ENCODE measurements at regions not wholly inside any gene's neighbourhood (a gene's known extent, or its start where the extent isn't known, plus 50 kb on each side); places are given as distances from the start of the nearest gene placed in this dataset.

GRCh38 chr6:167394339-167394738 is 69.5 kb downstream of the TTLL2 start (continued):
- TF ChIP-seq REST (IDR thresholded peaks at IDR 0.05; ENCODE audit: low read depth, low read length), result no peak
- no peak for TF ChIP-seq RAD21 (IDR thresholded peaks at IDR 0.05; ENCODE audit: low read length)
- TF ChIP-seq NRF1 (IDR thresholded peaks at IDR 0.05; ENCODE audit: low read depth, low read length), result no peak
- TF ChIP-seq RFX5 (IDR thresholded peaks at IDR 0.05; ENCODE audit: low read length), result no peak
- no peak for TF ChIP-seq FOXJ3 (CRISPR knock-in tag; IDR thresholded peaks at IDR 0.05)
- no peak for TF ChIP-seq MXI1 (IDR thresholded peaks at IDR 0.05; ENCODE audit: low read depth, low read length)

DNA sequence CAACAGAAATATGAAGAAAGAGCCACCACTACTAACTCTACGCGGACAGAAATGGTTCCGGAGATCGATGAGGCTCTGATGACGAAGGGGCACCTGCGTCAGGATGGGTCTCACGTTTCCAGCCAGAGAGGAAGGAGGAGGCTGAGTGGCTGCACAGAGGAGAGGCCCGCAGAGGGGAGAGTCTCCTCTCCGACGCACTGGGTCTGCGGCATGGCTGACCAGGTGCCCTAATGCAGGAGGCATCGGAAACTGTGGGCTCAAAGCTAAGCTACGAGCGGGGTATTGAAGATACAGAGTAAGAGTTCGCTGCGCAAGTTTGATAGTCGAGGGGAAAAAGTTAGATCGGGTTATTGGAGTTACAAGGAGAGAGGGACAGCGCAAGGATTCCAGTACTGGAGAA is 69.9 kb downstream of the TTLL2 start:
- H2AFZ ChIP-seq (ENCODE audit: low read depth), result no peak overlapping the region
- no peaks in the 10 kb centered on the region for H3K9me3 ChIP-seq
- no peaks in the 10 kb centered on the region for H3K79me2 ChIP-seq (ENCODE audit: insufficient read depth)
- CTCF ChIA-PET, result no interaction called here
- DNase-seq, result no peak
- H3K27ac ChIP-seq (ENCODE audit: low read depth in 2 of 2, low read length in 1 of 2), result no peak overlapping the region
- no peaks in the 10 kb centered on the region for H3K27me3 ChIP-seq (ENCODE audit: insufficient read depth)
- no peaks in the 10 kb centered on the region for H3F3A ChIP-seq (replicated peaks; ENCODE audit: insufficient read depth)
- H3K9ac ChIP-seq, result no peak overlapping the region
- no peaks in the 10 kb centered on the region for H3K9me2 ChIP-seq
- WGBS (ENCODE audit: low lambda C conversion rate), result 56% methylated on average over 19 of the region's 19 CpGs
- no peak overlapping the region for H3K4me3 ChIP-seq (ENCODE audit: low read depth in 2 of 2, low read length in 1 of 2)
- H4K20me1 ChIP-seq (ENCODE audit: insufficient read depth), result no peaks in the 10 kb centered on the region
- TF ChIP-seq TEAD4 (IDR thresholded peaks at IDR 0.05; ENCODE audit: borderline replicate concordance, insufficient read depth) (no peak), TAF1 (IDR thresholded peaks at IDR 0.05; ENCODE audit: borderline replicate concordance, low read depth, low read length) (no peak), POLR2AphosphoS5 (IDR thresholded peaks at IDR 0.05; ENCODE audit: low read depth, low read length) (no peak), FOXJ3 (CRISPR knock-in tag; IDR thresholded peaks at IDR 0.05) (no peak), REST (IDR thresholded peaks at IDR 0.05; ENCODE audit: low read depth, low read length) (no peak), ELF1 (IDR thresholded peaks at IDR 0.05) (no peak), MXI1 (IDR thresholded peaks at IDR 0.05; ENCODE audit: low read depth, low read length) (no peak), MEF2A (IDR thresholded peaks at IDR 0.05; ENCODE audit: borderline replicate concordance, low read depth) (no peak), CHD2 (IDR thresholded peaks at IDR 0.05; ENCODE audit: low read length, partially characterized antibody) (no peak)
- TF ChIP-seq, protein P1, sequence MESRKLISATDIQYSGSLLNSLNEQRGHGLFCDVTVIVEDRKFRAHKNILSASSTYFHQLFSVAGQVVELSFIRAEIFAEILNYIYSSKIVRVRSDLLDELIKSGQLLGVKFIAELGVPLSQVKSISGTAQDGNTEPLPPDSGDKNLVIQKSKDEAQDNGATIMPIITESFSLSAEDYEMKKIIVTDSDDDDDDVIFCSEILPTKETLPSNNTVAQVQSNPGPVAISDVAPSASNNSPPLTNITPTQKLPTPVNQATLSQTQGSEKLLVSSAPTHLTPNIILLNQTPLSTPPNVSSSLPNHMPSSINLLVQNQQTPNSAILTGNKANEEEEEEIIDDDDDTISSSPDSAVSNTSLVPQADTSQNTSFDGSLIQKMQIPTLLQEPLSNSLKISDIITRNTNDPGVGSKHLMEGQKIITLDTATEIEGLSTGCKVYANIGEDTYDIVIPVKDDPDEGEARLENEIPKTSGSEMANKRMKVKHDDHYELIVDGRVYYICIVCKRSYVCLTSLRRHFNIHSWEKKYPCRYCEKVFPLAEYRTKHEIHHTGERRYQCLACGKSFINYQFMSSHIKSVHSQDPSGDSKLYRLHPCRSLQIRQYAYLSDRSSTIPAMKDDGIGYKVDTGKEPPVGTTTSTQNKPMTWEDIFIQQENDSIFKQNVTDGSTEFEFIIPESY (IDR thresholded peaks at IDR 0.05; ENCODE audit: borderline replicate concordance, low read depth), result no peak
- H3K4me1 ChIP-seq (ENCODE audit: control insufficient read depth in 1 of 2, insufficient read depth in 2 of 2, low read depth in 1 of 2, low read length in 1 of 2), result no peaks in the 10 kb centered on the region
- POLR2A ChIA-PET, result no interaction called here
- H3K4me2 ChIP-seq, result no peak overlapping the region
- H3K36me3 ChIP-seq (replicated peaks in 1 of 2; ENCODE audit: control insufficient read depth in 1 of 2, insufficient read depth in 2 of 2, low read length in 1 of 2), result no peaks in the 10 kb centered on the region

Measured in SK-N-SH (cell line).